A673 (cell line): ENCODE measurements at regions not wholly inside any gene's neighbourhood (a gene's known extent, or its start where the extent isn't known, plus 50 kb on each side); places are given as distances from the start of the nearest gene placed in this dataset.

Experiments
- EZH2 ChIP-seq: fragments of 200-600 bp; sonication (generic); IDR thresholded peaks from 2 replicates; pipeline ENCODE4 v1.6.1; 2017; ENCODE audit warnings: borderline replicate concordance, low read depth, mild to moderate bottlenecking, mixed read lengths, antibody characterized with exemption, low read length; ENCODE audit not compliant: poor library complexity, severe bottlenecking
- TF ChIP-seq, protein P1 (sequence below): fragments of 300-800, 200-600 bp; sonication (generic); conservative IDR thresholded peaks from 2 replicates; pipeline ENCODE4 v1.5.1; 2017; ENCODE audit warnings: low read depth, mild to moderate bottlenecking, antibody characterized with exemption, low read length, moderate library complexity, mixed read lengths

DNA sequence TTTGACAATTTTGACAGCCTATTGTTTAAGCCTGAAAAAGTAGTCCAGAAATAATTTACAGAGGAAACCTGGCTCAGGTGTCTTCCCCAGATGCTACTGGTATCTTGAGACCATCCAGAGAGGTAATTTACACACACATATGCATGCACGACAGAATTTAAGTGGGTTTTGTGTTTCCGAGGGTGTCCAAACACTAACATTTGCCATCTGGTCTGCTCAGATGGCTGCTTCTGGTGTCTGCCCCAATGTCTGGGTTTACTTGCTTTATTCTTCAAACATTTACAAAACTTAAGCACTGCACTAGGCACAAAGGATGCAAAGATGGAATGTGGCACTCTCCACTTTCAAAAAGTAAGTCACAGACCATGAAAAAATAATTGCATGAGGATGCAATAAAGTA lies 226.6 kb upstream of the EGLN3 start:
- TF ChIP-seq, protein P1, sequence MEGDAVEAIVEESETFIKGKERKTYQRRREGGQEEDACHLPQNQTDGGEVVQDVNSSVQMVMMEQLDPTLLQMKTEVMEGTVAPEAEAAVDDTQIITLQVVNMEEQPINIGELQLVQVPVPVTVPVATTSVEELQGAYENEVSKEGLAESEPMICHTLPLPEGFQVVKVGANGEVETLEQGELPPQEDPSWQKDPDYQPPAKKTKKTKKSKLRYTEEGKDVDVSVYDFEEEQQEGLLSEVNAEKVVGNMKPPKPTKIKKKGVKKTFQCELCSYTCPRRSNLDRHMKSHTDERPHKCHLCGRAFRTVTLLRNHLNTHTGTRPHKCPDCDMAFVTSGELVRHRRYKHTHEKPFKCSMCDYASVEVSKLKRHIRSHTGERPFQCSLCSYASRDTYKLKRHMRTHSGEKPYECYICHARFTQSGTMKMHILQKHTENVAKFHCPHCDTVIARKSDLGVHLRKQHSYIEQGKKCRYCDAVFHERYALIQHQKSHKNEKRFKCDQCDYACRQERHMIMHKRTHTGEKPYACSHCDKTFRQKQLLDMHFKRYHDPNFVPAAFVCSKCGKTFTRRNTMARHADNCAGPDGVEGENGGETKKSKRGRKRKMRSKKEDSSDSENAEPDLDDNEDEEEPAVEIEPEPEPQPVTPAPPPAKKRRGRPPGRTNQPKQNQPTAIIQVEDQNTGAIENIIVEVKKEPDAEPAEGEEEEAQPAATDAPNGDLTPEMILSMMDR, result no peak
- no peak for TF ChIP-seq EZH2
